Esophagus squamous epithelium (tissue), 4 donors: ENCODE measurements at regions not wholly inside any gene's neighbourhood (a gene's known extent, or its start where the extent isn't known, plus 50 kb on each side); places are given as distances from the start of the nearest gene placed in this dataset.

Experiments used
- POLR2A ChIP-seq, 4 donors: fragments of 450-650 bp; IDR thresholded peaks; one replicate each; pipeline ENCODE4 v1.6.1; 2017; ENCODE audit warnings: antibody characterized with exemption in 4 of 4, mild to moderate bottlenecking in 4 of 4, moderate library complexity in 3 of 4
- TF ChIP-seq, protein P1 (sequence below), 6 experiments: fragments of 450-650 bp in 4 of 6; fragments of 200-600 bp in 2 of 6; sonication (generic) in 2 of 6; IDR thresholded peaks; one replicate each; pipeline ENCODE4 v1.5.1; 2016 to 2019; ENCODE audit warnings: antibody characterized with exemption in 6 of 6, mild to moderate bottlenecking in 4 of 6, moderate library complexity in 4 of 6

DNA sequence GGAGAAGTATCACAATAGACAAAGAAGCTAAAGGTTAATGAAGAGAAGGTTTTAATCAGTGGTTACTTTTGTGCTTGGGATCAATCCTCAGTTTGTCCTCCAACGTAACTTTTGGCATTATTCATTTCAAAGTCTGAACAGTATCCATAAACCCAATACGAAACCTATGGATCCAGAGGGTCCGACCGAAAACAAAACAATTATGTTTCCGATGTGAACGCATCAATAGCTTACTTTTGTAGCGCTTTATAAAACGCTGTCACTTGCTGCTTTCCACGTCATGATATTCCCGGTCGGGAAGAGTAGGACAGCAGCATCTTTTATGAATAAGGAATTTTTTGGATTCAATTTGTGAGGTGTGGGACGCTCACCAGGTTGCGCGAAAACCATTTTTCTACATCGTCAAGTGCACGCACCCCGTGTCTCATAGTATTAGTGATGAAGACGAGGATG lies 383.8 kb downstream of the ZFHX3 start:
- TF ChIP-seq, protein P1, sequence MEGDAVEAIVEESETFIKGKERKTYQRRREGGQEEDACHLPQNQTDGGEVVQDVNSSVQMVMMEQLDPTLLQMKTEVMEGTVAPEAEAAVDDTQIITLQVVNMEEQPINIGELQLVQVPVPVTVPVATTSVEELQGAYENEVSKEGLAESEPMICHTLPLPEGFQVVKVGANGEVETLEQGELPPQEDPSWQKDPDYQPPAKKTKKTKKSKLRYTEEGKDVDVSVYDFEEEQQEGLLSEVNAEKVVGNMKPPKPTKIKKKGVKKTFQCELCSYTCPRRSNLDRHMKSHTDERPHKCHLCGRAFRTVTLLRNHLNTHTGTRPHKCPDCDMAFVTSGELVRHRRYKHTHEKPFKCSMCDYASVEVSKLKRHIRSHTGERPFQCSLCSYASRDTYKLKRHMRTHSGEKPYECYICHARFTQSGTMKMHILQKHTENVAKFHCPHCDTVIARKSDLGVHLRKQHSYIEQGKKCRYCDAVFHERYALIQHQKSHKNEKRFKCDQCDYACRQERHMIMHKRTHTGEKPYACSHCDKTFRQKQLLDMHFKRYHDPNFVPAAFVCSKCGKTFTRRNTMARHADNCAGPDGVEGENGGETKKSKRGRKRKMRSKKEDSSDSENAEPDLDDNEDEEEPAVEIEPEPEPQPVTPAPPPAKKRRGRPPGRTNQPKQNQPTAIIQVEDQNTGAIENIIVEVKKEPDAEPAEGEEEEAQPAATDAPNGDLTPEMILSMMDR (IDR thresholded peaks at IDR 0.05) = no peak
- no peak for TF ChIP-seq POLR2A (IDR thresholded peaks at IDR 0.05)
